Neural progenitor cell (in vitro differentiated cells): ENCODE measurements at regions not wholly inside any gene's neighbourhood (a gene's known extent, or its start where the extent isn't known, plus 50 kb on each side); places are given as distances from the start of the nearest gene placed in this dataset.

Source experiments
- CTCF ChIP-seq: fragments of 200-600 bp; sonication (generic); IDR thresholded peaks from 2 replicates; pipeline ENCODE4 v1.5.1; 2017; ENCODE audit warnings: antibody characterized with exemption, mild to moderate bottlenecking
- EZH2 ChIP-seq: fragments of 200-600 bp; sonication (generic); IDR thresholded peaks from 2 replicates; pipeline ENCODE4 v1.6.1; 2017; ENCODE audit warnings: antibody characterized with exemption, mild to moderate bottlenecking, moderate library complexity

- no peak for TF ChIP-seq CTCF
- no peak for TF ChIP-seq EZH2
Measured at GRCh38 chr1:192726820-192727504, 81.9 kb upstream of the RGS2 start.
